Mucosa of descending colon (tissue), 3 donors: ENCODE measurements at regions not wholly inside any gene's neighbourhood (a gene's known extent, or its start where the extent isn't known, plus 50 kb on each side); places are given as distances from the start of the nearest gene placed in this dataset.

Experiments used
- ATAC-seq: fragments of 200-7000 bp; cut with Tn5 transposase; one replicate; pipeline ENCODE4 v1.9.1; 2020; ENCODE audit warnings: mild to moderate bottlenecking, moderate library complexity
- DNase-seq, 3 donors: peaks; one replicate each; pipeline ENCODE4 v3.0.0-alpha.2; 2020
- H3K36me3 ChIP-seq: fragments of 200-600 bp; one replicate; pipeline ENCODE4 v1.8.0; 2021; ENCODE audit warnings: low read depth, mild to moderate bottlenecking
- H3K4me1 ChIP-seq: fragments of 200-600 bp; one replicate; pipeline ENCODE4 v1.8.0; 2021; ENCODE audit warnings: low read depth, mild to moderate bottlenecking
- H3K4me3 ChIP-seq: fragments of 200-600 bp; one replicate; pipeline ENCODE4 v1.8.0; 2021; ENCODE audit warnings: mild to moderate bottlenecking
- H3K9me3 ChIP-seq: fragments of 200-600 bp; one replicate; pipeline ENCODE4 v1.8.0; 2021; ENCODE audit warnings: mild to moderate bottlenecking
- CTCF ChIP-seq: fragments of 200-600 bp; IDR thresholded peaks from one replicate; pipeline ENCODE4 v1.8.0; 2022; ENCODE audit warnings: antibody characterized with exemption, mild to moderate bottlenecking
- intact Hi-C, 2 donors: fragments of 100-400 bp; cut with DNase I in 1 of 2; cut with micrococcal nuclease in 1 of 2; formaldehyde crosslinking; loops; one replicate each; pipeline versions ENCODE4 v1.11.0 to v1.11.1; 2022; cut with DNase I, micrococcal nuclease
- donor health status: DM: no; HTN: no; CAD: no; lungs with moderate emphysema.
- donor health status: DM: no; HTN: no; CAD: no.
- donor health status: DM: no; HTN: yes; CAD: no.

GRCh38 chr12:24696800-24697199 is 252.1 kb downstream of the BCAT1 start:
- ATAC-seq (no peak), DNase-seq (no peak)
- Histone ChIP-seq H3K9me3 (no peaks in the 10 kb centered on the region), H3K4me1 (no peaks in the 10 kb centered on the region), H3K4me3 (no peak overlapping the region), H3K36me3 (no peaks in the 10 kb centered on the region)
- TF ChIP-seq CTCF: no peak
- intact Hi-C loops: no loop called here

GRCh38 chr12:24695657-24696329 is 253.1 kb downstream of the BCAT1 start:
- no peak for TF ChIP-seq CTCF
- Histone ChIP-seq H3K4me1 (no peaks in the 10 kb centered on the region), H3K9me3 (no peaks in the 10 kb centered on the region), H3K4me3 (no peak overlapping the region), H3K36me3 (no peaks in the 10 kb centered on the region)
- intact Hi-C loops: no loop called here
- no peak for ATAC-seq
- DNase-seq: no peak

- intact Hi-C loops: no loop called here
- Histone ChIP-seq H3K9me3 (no peaks in the 10 kb centered on the region), H3K4me1 (no peaks in the 10 kb centered on the region), H3K36me3 (no peaks in the 10 kb centered on the region), H3K4me3 (no peak overlapping the region)
- TF ChIP-seq CTCF: no peak
- DNase-seq (no peak), ATAC-seq (no peak)
Observed at GRCh38 chr12:24695103-24695502, 253.8 kb downstream of the BCAT1 start.

GRCh38 chr12:24688601-24689000 is 260.3 kb downstream of the BCAT1 start:
- DNase-seq (no peak), ATAC-seq (no peak)
- Histone ChIP-seq H3K4me1 (no peaks in the 10 kb centered on the region), H3K4me3 (no peak overlapping the region), H3K36me3 (no peaks in the 10 kb centered on the region), H3K9me3 (no peaks in the 10 kb centered on the region)
- intact Hi-C loops: no loop called here
- TF ChIP-seq CTCF: no peak

- H3K36me3 ChIP-seq: no peaks in the 10 kb centered on the region
- ATAC-seq (no peak), DNase-seq (no peak)
- H3K9me3 ChIP-seq: no peaks in the 10 kb centered on the region
- no peak overlapping the region for H3K4me3 ChIP-seq
- no peak for TF ChIP-seq CTCF
- intact Hi-C loops: no loop called here
- H3K4me1 ChIP-seq: no peaks in the 10 kb centered on the region
Observed at GRCh38 chr12:24681570-24681969, 267.3 kb downstream of the BCAT1 start.

- no peaks in the 10 kb centered on the region for H3K4me1 ChIP-seq
Observed at GRCh38 chr12:24679126-24679525, 269.8 kb downstream of the BCAT1 start.

More at GRCh38 chr12:24679126-24679525, 269.8 kb downstream of the BCAT1 start:
- H3K36me3 ChIP-seq: no peaks in the 10 kb centered on the region
- H3K4me3 ChIP-seq: no peak overlapping the region
- DNase-seq (no peak), ATAC-seq (no peak)
- no peak for TF ChIP-seq CTCF
- H3K9me3 ChIP-seq: no peaks in the 10 kb centered on the region
- intact Hi-C loops: no loop called here
